CD4-positive, alpha-beta T cell treated with Interleukin-6 at 100 ng/mL for 8 hours (primary cell): ENCODE measurements at regions not wholly inside any gene's neighbourhood (a gene's known extent, or its start where the extent isn't known, plus 50 kb on each side); places are given as distances from the start of the nearest gene placed in this dataset.
"Not testable (repeated sequence)": the region's sequence is repeated elsewhere in the genome, so short reads cannot be mapped to it uniquely, and the experiment has no call there.

Experiments used
- DNase-seq: peaks from one replicate; pipeline ENCODE4 v3.0.0-alpha.2; 2020; ENCODE audit warnings: mixed read lengths, low spot score

GRCh38 chr4:122100508-122100907 is 51.6 kb upstream of the BLTP1 start:
- DNase-seq = no peak

- DNase-seq = no peak
Observed at GRCh38 chr4:122099896-122100295, 52.2 kb upstream of the BLTP1 start.

- DNase-seq = no peak
Observed at GRCh38 chr4:122091836-122092405, 60.2 kb upstream of the BLTP1 start.

- no peak for DNase-seq
Observed at GRCh38 chr4:122091397-122091796, 60.7 kb upstream of the BLTP1 start.

GRCh38 chr4:122090989-122091388 is 61.1 kb upstream of the BLTP1 start:
- DNase-seq = no peak

GRCh38 chr4:122086338-122087065 is 65.6 kb upstream of the BLTP1 start:
- DNase-seq = no peak

GRCh38 chr4:122083989-122084388 is 68.1 kb upstream of the BLTP1 start:
- DNase-seq = no peak

GRCh38 chr4:122083351-122083750 is 68.8 kb upstream of the BLTP1 start:
- DNase-seq = no peak

GRCh38 chr4:122082661-122083060 is 69.5 kb upstream of the BLTP1 start:
- DNase-seq = no peak

GRCh38 chr4:122077653-122078052 is 74.5 kb upstream of the BLTP1 start:
- not testable (repeated sequence) for DNase-seq

- not testable (repeated sequence) for DNase-seq
Observed at GRCh38 chr4:122076835-122077234, 75.3 kb upstream of the BLTP1 start.

- DNase-seq = no peak
Observed at GRCh38 chr4:122073615-122074014, 78.5 kb upstream of the BLTP1 start.

GRCh38 chr4:122065915-122066314 is 86.2 kb upstream of the BLTP1 start:
- no peak for DNase-seq

- no peak for DNase-seq
Observed at GRCh38 chr4:122065149-122065548, 87.0 kb upstream of the BLTP1 start.

- no peak for DNase-seq
Observed at GRCh38 chr4:122053186-122053585, 98.9 kb upstream of the BLTP1 start.

- DNase-seq = no peak
Observed at GRCh38 chr4:122052677-122053076, 99.5 kb upstream of the BLTP1 start.

GRCh38 chr4:122050841-122051240 is 99.0 kb upstream of the TRPC3 start:
- no peak for DNase-seq

GRCh38 chr4:122047456-122048425 is 95.9 kb upstream of the TRPC3 start:
- no peak for DNase-seq

GRCh38 chr4:122046255-122046654 is 94.4 kb upstream of the TRPC3 start:
- DNase-seq = no peak

- DNase-seq = no peak
Observed at GRCh38 chr4:122045533-122045932, 93.7 kb upstream of the TRPC3 start.

- DNase-seq = no peak
Observed at GRCh38 chr4:122044501-122044900, 92.6 kb upstream of the TRPC3 start.

- no peak for DNase-seq
Observed at GRCh38 chr4:122041312-122041711, 89.5 kb upstream of the TRPC3 start.

GRCh38 chr4:122038896-122039295 is 87.0 kb upstream of the TRPC3 start:
- no peak for DNase-seq
